ENCODE measurements at regions not wholly inside any gene's neighbourhood (a gene's known extent, or its start where the extent isn't known, plus 50 kb on each side); places are given as distances from the start of the nearest gene placed in this dataset.
A peak's percentile ranks its signal among the peaks of the same experiment; 100 is the strongest.

GRCh38 chr18:61957801-61958516 lies 65.2 kb upstream of the RNF152 start:
- FAIRE-seq (no peak), ATAC-seq (no peak), DNase-seq (peak in 1 of 6 donors; percentile 44)
- Histone ChIP-seq H3K4me3 (no peak overlapping the region), H3K27me3 (no peaks in the 10 kb centered on the region), H3K4me1 (peaks cover 0 to 3% (median 0%) of the 10 kb centered on the region in 3 donors), H3K27ac (no peak overlapping the region), H3K9me3 (no peaks in the 10 kb centered on the region), H3K36me3 (no peaks in the 10 kb centered on the region)
- intact Hi-C loops (cut with DNase I), result no loop called here
- WGBS, 2 donors, result 88 to 93% methylated on average over 13 of the region's 13 CpGs
- no peak for TF ChIP-seq CTCF (IDR thresholded peaks at IDR 0.05)

- DNase-seq (no peak), ATAC-seq (no peak), FAIRE-seq (no peak)
- no peaks in the 10 kb centered on the region for H3K9me3 ChIP-seq
- H3K36me3 ChIP-seq, result no peaks in the 10 kb centered on the region
- TF ChIP-seq CTCF (IDR thresholded peaks at IDR 0.05), result no peak
- peaks cover 0 to 3% (median 0%) of the 10 kb centered on the region in 3 donors for H3K4me1 ChIP-seq
- no peak overlapping the region for H3K4me3 ChIP-seq
- H3K27me3 ChIP-seq, result no peaks in the 10 kb centered on the region
- intact Hi-C loops (cut with DNase I), result no loop called here
- WGBS, 2 donors, result 72 to 83% methylated on average over 2 of the region's 2 CpGs
- no peak overlapping the region for H3K27ac ChIP-seq
Observed at GRCh38 chr18:61955644-61956043, 62.8 kb upstream of the RNF152 start.

- no peak for FAIRE-seq
Observed at GRCh38 chr18:61954096-61954746, 61.4 kb upstream of the RNF152 start.

GRCh38 chr18:61953641-61954040 lies 60.8 kb upstream of the RNF152 start:
- no peak for DNase-seq
- intact Hi-C loops (cut with DNase I), result no loop called here
- WGBS, 2 donors, result 80 to 82% methylated on average over 5 of the region's 5 CpGs

More at GRCh38 chr18:61954096-61954746, 61.4 kb upstream of the RNF152 start:
- ATAC-seq, result no peak
- DNase-seq, result no peak
- Histone ChIP-seq H3K27ac (no peak overlapping the region), H3K27me3 (no peaks in the 10 kb centered on the region), H3K4me1 (no peaks in the 10 kb centered on the region), H3K36me3 (no peaks in the 10 kb centered on the region), H3K4me3 (no peak overlapping the region), H3K9me3 (no peaks in the 10 kb centered on the region)
- intact Hi-C loops (cut with DNase I), result no loop called here
- TF ChIP-seq CTCF (IDR thresholded peaks at IDR 0.05), result no peak
- WGBS, 2 donors, result 93 to 96% methylated on average over 5 of the region's 5 CpGs

More at GRCh38 chr18:61953641-61954040, 60.8 kb upstream of the RNF152 start:
- no peaks in the 10 kb centered on the region for H3K4me1 ChIP-seq
- H3K36me3 ChIP-seq, result no peaks in the 10 kb centered on the region
- no peak for ATAC-seq
- no peak overlapping the region for H3K4me3 ChIP-seq
- TF ChIP-seq CTCF (IDR thresholded peaks at IDR 0.05), result no peak
- no peak for FAIRE-seq
- no peak overlapping the region for H3K27ac ChIP-seq
- no peaks in the 10 kb centered on the region for H3K27me3 ChIP-seq
- H3K9me3 ChIP-seq, result no peaks in the 10 kb centered on the region
